HG02623 (cell line): ENCODE measurements at regions not wholly inside any gene's neighbourhood (a gene's known extent, or its start where the extent isn't known, plus 50 kb on each side); places are given as distances from the start of the nearest gene placed in this dataset.
"Not testable (repeated sequence)": the region's sequence is repeated elsewhere in the genome, so short reads cannot be mapped to it uniquely, and the experiment has no call there.

Experiments used
- ATAC-seq: cut with Tn5 transposase; IDR thresholded peaks from one replicate; pipeline ENCODE4 v1.9.1; 2021; ENCODE audit warnings: moderate library complexity; ENCODE audit not compliant: unreplicated experiment

DNA sequence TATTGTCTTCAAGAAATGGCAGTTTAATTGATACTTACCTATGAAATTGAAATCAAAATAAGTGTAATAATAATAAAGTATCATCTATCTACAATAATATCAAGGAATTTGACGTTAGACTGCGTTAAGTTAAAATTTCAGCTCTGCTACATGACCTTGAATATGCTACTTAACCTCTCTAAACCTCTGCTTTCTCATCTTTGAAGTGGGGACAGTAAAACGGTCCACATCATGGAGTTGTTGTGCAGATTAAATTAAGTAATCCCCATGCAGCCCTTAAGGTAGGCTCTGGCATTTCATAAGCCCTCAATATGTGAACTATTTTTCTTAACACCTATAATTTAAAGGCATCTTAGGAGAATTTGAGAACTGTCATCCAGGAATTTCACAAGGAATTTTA lies 252.4 kb upstream of the PHF14 start:
- no peak for ATAC-seq

DNA sequence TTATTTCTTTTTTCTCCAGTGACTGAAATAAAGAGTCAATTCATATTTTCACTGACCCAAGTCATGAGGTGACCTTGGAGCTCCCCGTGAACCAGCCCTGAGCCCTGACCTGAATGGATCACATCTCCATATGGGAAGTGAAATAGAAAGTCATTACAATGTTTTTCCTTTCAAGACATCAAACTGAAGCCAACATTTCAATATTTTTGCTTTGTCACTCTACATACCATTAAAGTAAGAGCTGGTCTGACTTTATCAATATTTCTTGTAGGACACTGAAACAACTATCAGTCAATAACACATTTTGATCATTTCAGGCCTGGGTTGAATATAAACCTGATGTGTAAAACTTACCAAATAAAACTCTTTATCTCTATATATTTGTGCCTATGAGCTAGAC lies 249.8 kb upstream of the PHF14 start:
- no peak for ATAC-seq

DNA sequence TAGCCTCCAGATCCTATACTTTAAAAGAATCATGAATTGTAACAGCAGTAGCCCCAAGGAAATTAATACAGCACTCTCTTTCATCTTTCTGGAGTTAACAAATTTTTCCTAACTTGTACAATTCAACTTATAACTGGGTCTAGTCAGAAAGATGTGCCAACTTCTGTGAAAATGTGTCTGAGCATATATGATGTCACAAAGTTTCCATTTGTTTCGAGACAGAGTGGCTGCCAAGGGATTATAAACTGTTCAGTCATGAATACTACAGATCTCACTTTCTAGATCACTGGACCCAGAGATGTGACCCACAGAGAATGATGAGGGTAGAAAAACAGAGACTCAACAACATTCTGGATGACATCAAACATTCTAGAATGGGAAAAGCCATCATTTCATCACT lies 249.2 kb upstream of the PHF14 start:
- ATAC-seq: no peak

GRCh38 chr7:10727636-10728035 lies 246.0 kb upstream of the PHF14 start:
- ATAC-seq: no peak

- no peak for ATAC-seq
Observed at GRCh38 chr7:10731253-10731773, 242.4 kb upstream of the PHF14 start.

- no peak for ATAC-seq
Observed at GRCh38 chr7:10733747-10734146, 239.9 kb upstream of the PHF14 start.

DNA sequence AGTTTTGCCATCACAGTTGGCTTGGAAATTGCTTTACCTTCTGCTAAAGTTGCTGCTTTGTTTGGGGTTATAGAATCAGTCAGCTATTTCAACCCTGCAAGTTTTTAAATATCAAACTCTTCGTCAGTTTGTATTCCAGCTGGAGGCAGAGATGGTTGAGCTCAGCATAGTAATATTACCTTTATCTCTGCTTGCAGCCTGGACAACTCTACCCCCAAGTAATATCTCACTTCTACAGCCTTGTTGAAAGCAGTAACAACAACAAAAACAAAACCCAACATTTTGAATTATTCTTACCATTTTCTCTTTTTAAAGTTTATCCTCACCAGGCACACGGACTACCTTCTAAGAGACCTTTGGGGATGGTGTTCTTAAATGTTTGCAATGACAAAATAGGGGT lies 239.1 kb upstream of the PHF14 start:
- no peak for ATAC-seq

GRCh38 chr7:10739401-10739800 lies 234.3 kb upstream of the PHF14 start:
- ATAC-seq: no peak

DNA sequence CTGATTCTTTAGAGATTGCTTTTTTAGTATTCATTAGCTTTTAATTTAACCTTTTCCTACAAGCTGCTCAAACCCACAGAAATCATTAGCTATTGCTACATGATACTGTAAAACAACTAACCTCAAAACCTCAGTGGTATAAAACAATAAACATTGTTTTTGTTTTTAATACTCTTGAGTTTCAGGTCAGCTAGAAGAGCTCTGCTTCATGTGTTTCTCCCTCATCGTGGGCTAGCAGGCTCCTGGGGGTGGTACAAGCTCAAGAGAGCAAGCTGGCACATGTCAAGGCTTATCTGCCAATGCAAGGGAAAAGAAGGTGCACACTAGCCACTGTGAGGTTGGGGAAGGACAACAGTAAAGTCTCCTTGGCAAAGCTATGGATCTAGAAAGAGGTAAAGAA lies 232.9 kb upstream of the PHF14 start:
- no peak for ATAC-seq

DNA sequence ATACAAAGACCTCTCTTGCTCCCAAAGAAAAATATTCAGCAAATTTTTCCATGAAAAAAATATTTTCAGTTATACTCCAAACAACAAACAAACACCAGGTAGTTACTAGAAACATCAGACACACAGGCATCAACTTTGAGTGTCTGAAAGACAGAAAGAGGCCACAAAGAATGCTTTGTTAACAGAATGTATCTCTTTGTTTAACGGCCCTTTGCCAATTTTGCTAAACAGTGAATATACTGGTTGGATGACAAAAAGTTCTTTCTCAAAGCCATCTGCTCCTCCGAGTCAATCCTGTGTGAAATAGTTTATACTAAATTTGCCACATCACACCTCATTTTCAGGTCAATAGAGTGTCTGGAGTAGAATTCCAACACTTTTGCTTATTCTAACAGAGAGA lies 216.7 kb upstream of the PHF14 start:
- ATAC-seq: no peak

GRCh38 chr7:10759120-10759519 lies 214.6 kb upstream of the PHF14 start:
- ATAC-seq: no peak

DNA sequence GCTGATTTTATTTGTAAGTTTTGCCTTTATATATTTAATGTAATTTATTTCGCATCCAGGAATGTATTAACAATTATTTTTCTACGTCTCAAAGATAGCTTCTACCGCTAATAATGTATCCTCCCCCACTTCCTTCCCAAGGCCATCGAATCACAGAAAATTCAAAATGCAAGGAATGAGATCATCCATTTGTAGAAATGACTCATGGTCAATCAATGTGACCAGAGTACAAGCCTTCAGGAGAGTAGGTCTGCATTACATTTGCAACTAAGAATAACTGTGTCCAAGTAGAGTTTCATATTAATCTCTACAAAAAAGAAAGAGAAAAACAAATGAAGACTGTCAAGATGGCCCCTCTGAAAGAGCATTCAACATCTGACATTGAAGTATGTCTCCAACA lies 205.9 kb upstream of the PHF14 start:
- no peak for ATAC-seq

DNA sequence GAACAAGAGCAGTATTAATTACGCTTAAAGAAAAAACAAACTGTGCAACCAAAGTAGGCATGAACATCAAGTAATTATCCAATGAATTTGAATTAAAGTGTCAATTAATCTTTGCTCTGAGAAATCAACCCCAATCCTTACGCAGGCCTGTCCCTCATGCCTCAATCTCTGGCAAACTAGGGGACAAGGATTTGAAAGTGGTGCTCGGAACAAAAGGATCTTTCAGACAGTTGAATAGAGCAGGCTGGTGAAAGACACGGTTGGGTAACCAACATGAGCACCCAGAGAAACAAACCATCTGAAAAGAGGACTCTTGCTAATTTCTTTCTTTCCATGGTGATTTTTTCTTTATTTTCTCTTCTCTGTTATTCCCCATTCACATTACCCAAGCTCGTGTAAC lies 203.5 kb upstream of the PHF14 start:
- no peak for ATAC-seq

- no peak for ATAC-seq
Observed at GRCh38 chr7:10773430-10773829, 200.2 kb upstream of the PHF14 start.

DNA sequence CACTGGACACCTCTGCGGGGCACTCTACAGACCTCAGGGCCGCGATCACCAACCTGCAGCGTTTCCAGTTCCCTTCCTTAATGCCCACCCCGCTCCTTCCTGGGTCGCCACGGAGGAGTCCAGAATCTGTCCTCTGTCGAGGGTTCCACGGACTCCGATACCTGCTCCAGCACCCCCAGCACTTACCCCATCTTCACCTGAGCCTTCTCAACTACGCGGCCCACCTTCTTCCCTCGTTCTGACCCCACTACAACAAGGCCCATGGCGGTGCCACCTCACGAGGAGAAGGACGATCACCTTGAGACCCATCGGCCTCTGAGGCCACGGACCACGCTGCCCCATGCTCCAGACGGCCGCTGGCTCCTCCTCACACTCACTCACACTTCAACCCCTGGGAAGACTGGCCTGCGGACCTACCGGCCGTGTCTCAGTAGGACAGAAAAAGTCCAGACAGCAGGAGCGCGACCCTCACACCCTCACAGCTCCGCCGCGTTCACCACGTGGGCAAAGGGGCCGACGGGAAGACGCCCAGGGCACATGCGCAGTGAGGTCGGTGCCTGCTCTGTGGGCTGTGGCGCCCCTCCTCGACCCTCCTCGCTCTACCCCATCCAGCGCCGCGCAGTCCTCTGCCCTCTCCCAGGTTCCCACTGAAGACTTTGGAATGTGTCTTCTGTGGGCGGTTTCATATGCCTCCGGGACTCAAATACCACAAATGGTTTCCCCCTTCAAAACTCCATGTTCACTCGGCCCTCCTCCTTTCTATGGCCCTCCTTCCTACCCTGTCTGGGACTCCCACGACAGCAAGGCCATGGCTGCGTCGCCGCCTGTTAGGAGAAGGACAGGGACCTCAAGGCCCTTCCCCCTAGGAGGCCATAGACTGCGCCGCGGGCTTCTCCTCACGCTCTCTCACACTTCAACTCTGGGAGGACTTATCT lies 193.9 kb upstream of the PHF14 start:
- ATAC-seq: no peak

- no peak for ATAC-seq
Observed at GRCh38 chr7:10780400-10780747, 193.3 kb upstream of the PHF14 start.

DNA sequence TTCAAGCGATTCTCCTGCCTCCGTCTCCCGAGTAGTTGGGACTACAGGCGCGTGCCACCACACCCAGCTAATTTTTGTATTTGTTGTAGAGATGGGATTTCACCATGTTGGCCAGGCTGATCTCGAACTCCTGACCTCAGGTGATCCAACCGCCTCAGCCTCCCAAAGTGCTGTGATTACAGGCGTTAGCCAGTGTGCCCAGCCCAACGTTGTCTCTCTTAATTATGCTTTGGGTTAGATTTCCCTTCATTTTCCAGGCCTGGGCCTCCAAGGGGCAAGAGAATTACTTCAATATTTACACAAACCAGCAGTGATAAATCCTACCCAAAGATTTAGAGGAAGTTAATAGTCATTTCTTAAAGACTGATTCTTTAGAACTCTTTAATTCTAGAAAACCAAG lies 186.7 kb upstream of the PHF14 start:
- not testable (repeated sequence) for ATAC-seq

DNA sequence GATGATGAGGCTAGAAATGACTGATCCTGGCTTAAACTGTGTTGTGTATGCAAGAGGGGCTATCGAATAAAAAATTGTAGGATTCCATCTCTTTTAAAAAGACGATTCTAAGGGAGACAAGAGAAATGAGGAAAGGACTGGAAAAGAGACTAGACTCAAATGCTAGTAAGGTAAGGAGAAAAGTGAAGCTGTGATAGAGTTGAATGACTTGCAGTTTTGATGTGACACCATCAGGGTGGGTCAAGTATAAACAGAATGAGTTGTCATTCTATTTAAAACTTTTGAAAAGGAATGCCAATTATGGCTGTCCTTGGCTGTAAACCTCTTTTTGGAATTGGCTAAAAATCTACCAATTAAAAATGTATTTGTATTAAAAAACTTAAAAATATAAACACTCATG lies 184.5 kb upstream of the PHF14 start:
- ATAC-seq: no peak

GRCh38 chr7:10790910-10791309 lies 182.8 kb upstream of the PHF14 start:
- no peak for ATAC-seq

DNA sequence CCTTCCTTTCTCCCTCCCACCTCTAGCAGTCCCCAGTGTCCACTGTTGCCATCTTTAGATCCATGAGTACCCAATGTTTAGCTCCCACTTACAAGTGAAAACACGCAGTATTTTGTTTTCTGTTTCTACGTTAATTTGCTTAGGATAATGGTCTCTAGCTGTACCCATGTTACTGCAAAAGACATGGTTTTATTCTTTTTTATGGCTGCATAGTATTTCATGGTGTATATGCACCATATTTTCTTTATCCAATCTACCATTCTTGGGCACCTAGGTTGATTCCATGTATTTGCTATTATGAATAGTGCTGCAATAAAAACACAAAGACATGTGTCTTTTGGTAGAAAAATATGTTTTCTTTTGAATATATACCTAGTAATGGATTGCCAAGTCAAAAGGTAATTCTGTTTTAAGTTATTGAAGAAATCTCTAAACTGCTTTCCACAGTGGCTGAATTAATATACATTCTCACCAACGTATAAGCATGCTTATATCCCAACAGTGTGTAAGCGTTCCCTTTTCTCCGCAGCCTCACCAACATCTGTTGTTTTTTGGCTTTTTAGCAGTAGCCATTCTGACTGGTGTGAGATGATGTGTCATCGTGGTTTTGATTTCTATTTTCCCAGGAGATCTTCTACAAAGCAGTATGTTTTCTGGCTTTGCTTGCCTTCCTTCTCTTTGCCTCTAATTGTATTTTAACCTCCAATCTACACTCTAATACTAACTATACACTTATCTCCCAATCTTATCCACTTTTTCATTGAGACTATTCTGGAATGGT lies 179.5 kb upstream of the PHF14 start:
- ATAC-seq: no peak

- ATAC-seq: no peak
Observed at GRCh38 chr7:10797157-10797556, 176.5 kb upstream of the PHF14 start.

GRCh38 chr7:10798044-10798443 lies 175.6 kb upstream of the PHF14 start:
- no peak for ATAC-seq
